ENCODE measurements at regions not wholly inside any gene's neighbourhood (a gene's known extent, or its start where the extent isn't known, plus 50 kb on each side); places are given as distances from the start of the nearest gene placed in this dataset.

DNA sequence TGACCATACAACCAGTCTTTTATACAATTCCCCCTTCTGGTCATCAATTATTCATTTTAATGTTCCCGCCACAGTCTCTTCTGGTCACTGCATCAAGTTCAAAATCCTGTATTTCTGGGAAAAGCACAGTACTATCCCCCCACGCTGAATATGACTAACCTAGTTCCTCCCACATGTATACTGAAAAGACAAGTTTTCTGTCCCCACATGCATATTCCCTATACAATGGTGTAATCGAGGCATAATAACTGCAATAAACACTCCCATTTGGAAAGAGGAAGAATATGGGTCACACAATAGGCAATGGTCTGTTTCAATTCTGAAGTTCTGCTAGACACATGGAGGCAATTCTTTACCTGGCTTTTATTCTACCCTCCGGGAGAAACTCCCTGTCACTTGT lies 344.9 kb downstream of the EFNA5 start:
- no peak for DNase-seq

DNA sequence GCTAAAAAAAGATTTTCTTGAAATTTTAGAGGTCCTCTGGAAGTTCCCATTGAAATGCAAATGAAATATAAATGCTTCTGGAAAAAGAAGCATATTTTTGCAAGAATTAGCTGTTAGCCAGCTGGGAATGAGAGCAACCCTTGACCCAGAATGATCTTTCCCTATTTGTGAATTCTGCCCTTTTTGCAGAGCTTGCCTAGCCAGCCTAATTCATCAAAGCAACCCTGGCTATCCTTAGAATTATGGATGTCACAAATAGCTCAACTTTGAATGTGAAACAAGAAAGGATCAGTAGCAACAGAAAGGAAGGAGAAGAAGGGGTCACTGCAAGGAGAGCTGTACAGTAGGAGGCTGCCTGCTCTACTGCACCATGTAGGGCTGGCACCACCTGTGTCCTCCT lies 345.9 kb downstream of the EFNA5 start:
- no peak for DNase-seq

DNA sequence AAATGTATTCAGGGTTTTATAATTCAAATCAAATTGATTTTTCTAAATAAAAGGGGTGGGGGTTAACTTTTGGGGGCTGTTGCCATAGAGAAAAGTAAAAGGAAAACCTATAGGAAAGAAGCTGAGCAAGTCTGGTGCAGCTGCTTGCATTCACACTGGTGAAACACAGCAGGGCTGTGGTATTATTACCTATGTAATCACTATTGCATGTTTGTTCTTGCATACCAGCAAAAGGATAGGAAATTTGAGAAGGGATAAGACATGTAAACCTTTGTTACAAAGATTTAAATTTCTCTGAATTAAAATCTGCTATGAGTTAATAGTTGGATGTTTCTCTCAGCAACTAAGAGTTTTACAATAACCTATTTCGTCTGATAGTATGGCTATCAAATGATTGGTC lies 346.7 kb downstream of the EFNA5 start:
- no peak for DNase-seq

DNA sequence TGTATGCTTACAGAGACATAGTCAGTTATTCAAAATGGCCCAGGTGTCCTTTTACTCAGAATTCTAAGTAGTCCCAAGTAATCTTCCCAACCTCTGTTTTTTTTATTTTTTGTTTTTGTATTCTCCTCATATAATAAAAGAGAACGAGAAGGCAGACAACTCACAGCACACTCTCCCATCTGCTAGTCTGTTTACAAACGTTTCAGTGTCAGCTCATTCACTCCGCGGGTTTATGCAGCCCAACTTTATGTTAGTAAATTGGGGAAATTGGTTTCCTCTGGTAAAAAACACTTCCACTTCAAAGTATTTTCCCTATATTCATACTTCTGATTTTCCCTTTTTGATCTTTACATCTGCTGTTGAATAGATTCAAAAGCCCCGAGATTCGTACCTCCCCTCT lies 347.2 kb downstream of the EFNA5 start:
- no peak for DNase-seq

DNA sequence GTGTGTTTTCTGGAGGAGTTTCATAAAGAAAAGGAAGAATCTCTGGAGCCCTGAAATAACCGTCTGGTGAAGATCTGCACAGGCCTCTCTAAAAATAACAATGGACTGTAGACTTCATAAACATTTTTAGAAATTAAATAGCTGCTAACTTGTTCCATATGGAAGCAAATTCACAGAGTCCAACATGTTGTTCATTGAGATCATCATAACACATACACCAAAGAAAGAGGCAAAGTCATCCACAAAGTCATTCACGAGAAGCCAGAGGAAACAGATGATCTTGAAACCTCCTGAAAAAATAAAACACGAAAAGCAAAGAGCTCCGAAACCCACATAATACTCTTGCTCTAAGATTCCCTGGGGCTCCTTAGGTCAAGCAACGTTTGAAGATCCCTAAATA lies 347.8 kb downstream of the EFNA5 start:
- DNase-seq, result peak; percentile 42

DNA sequence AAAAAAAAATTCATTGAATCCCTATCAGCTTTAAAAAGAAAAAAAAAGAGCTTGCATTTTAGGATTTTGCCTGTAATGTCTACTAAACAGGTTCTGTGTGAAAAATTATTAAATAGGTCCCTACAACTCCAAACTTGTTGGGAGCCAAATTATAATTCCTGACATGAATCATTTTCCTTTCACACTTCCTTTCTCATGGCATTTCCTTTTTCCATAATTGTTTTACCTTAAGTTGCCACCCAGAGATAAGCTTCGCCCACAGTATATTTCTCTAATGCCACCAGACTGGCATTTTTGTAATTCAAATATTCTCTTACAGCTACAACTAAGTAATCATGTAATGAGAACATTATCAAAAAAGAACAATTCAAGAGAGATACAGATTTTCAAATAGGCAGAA lies 348.8 kb downstream of the EFNA5 start:
- no peak for DNase-seq

DNA sequence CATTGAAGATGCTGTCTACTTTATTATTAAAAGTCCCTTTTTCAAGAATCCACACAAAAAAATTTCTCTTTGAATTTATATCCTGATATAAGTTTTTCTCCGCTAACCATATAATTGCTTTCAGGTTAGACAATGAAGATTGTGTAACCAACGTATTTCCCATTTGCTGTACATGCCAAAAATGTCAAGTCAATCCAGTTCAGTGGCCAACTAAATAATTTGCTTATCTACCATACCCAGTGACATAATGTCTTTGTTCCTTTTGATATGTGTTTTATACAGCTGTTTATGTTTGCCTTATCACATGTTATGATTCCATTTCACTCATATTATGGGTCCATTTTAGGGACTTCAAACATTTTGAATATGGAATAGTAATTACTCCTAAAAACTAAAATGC lies 349.9 kb downstream of the EFNA5 start:
- DNase-seq, result no peak

DNA sequence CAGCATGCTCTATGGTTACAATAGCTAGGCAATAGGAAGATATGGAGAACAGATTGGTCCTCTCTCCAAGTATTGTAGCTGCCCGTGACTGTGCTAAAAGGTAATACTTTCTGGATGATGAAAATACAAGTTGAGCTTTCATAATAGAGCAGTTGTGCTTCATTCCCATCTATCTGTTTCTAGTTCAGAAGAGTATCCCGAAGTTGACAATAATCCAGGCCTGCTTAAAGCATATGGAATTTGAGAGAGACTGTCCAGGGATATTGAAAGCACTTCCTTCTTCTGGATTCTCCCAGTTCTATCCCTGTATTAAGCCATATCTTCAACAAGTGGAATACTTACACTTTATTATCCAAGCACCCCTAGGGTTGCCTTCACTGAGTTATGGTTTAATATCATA lies 350.4 kb downstream of the EFNA5 start:
- DNase-seq, result no peak

DNA sequence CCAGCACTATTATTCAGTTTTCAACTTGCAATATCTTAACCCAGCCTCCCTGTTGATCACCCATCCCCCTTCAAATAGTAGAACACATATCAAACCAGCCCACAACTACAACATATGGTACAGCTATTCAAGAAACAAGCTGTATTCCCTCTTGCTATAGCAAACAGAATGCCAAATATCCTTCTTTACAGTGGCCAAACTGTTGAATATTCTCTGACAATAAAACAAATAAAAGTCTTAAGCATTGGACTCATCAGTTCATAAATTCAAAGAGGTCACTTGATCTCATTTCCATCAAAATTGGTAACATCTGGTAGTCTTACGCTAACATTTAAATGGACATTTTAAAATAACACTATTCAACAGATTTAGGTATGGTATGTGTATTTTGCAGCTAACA lies 350.8 kb downstream of the EFNA5 start:
- DNase-seq, result no peak

DNA sequence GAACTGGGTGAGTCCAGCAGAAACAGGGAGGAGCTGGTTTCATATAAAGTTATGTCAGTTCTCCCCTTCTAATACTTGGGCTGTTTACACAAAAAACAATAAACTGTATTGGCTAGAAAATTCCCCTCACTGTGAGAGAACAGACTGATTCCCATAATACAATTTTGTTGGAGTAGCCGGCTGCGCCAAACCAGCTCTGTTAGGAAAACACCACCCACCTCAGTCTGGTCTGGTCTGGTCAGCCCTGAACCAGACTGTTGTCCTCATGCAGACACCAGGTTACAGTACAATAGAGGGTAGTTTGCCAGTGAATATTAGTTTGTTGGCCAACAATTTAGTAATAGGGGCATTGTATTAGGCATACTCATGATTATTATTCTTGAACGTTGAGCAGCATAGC lies 356.4 kb downstream of the EFNA5 start:
- no peak for DNase-seq

DNA sequence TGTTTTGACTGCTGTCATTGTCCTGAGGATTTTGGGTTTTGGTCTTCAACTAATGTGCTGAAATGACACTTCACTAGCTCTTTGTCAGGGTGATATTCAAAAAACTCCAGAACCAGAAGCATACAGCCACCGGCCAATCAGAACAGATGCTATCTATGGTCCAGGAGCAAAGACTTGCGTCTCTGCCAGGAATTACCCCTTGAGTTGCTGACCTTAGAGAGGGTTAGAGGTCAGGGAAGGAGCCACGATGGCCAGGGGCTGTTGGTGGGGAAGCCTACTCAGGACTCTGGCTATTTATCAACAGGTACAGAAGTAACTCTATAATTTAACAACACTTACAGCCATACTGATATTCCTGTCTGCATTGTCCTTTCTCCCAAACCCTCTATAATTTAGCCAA lies 356.8 kb downstream of the EFNA5 start:
- DNase-seq, result no peak

DNA sequence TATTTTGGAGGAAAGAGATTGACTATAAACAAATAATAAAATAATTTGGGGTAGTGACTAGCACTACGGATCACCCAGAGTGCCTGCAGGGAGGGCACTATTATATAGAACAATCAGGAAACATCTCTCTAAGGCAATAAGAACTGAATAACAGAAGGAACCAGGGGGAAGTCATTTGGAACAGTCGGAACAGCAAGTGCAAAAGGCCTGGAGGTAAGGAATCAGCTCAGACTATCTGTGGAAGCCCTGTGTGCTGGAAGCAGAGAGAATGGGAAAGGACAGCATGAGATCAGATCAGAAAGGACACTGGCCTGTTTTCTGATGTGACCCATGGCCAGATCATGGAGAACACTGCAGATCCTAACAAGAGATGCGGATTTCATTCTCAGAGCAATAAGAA lies 357.6 kb downstream of the EFNA5 start:
- DNase-seq, result no peak

DNA sequence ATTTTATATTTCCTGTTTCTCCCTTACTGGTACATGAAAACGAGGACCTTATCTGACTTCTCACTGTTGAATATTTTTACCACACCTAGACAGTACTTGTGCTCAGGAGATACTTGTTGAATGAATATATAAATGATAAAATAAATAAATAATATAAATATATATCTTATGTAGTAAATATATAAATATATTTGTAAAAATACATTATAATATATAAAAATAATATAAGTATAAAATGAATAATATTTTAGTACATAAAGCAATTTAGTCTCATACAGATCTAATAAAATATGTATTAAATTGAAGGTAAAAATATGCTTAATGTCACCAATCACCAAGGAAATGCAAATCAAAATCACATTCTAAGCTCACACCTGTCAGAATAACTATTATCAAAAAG lies 360.6 kb downstream of the EFNA5 start:
- DNase-seq, result no peak

DNA sequence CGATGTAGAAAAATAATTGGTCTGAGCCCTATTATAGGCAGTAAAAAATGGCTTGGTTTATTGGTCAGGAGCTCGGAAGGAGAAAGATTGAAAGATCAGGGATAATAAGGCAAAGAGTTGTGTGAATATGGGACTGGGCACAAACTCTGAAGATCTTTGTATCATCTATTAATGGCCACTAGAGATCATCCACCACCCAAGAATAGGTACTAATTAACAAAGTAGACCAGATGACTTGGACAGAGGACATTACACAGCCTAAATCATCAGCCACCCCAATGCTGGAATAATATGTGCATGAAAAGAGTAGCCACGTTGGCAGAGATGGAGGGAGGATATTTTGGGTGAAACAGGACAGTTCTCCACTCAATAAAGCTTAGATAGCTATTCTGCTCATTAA lies 364.1 kb downstream of the EFNA5 start:
- DNase-seq, result no peak

DNA sequence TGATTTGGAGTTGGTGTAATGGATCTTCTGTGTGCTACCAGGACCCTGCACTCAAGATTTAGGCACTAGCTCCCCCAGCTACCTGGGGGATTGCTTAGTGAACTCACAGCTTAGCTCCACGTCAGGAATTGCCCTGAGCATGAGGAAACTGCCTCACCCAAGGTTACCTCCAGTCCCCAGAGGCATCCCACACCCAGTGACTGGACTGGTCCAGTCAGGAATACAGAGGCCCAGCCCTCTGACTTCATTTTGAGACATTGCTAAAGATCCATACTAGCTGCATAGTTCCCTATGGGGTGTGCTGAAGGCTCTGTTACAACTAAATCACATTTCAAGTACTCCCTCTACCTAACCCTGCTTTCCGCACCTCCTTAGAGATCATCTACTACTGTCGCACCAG lies 364.7 kb downstream of the EFNA5 start:
- DNase-seq, result no peak

DNA sequence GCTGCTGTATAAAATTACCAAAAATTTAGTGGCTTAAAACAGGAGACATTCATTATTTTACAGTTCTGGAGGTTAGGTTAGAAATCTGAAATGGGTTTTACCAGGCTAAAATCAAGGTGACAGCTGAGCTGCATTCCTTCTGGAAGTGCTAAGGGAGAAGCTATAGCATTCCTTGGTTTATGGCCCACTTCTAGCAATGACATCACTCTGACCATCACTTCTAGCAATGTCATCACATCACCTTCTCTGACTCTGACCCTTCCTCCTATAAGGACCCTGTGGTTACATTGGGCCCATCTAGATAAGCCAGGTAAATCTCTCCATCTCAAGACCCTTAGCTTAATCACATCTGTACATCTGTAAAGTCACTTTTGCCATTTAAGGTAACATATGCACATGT lies 366.1 kb downstream of the EFNA5 start:
- DNase-seq, result no peak

DNA sequence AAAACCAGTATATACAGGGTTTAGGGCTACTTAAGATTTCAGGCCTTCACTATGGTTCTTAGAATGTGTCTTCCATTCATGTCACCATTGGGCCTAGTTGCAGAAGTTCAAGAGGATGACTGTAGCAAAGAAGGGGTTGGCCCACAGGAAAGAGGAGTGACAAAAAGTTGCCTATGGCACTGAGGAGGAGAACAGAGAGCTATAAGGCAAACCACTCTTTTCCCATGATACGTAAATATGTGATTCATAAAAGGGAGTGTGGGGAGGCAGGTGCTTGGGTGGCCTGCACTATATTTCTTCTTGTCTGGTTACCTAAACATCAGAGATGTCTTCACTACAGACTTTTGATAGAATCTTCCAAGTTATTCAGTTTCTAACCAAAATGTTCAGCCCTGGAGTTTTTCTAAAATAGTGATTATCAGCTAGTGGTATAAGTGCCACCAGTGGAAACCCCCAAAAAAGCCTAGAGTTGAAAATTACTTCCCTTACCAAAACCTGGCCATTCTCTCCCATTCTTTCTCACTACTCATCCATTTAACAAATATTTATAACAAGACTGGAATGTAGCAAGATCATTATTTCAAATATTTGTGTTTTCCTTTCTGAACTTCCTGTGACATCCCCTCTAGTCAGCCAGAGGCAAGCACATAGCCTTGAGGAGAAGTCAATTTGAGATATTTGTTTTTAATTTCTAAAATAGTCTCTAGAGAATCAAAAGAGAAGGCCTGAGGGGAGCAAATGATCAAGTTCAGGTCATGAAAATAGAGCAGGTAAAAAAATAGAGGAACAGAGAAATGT lies 367.4 kb downstream of the EFNA5 start:
- DNase-seq, result peak; percentile 28

DNA sequence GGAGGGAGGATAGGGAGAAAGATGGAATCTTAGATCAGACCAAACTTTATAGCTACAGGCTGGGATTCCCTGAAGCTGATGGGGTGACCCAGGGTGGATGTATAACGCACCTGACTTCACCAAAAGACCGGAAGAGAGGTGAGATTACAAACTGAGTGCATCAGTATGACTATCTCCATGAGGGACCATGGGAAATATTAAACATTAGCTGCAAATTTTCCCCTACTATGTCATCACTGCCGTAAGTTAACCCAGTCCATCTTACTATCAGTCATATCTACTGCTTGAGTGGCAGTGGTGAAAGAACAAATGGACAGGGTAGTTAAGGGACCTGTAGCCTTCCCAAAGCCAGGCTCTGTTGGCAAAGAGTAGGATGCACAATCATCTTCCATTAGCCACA lies 368.3 kb downstream of the EFNA5 start:
- DNase-seq, result no peak

DNA sequence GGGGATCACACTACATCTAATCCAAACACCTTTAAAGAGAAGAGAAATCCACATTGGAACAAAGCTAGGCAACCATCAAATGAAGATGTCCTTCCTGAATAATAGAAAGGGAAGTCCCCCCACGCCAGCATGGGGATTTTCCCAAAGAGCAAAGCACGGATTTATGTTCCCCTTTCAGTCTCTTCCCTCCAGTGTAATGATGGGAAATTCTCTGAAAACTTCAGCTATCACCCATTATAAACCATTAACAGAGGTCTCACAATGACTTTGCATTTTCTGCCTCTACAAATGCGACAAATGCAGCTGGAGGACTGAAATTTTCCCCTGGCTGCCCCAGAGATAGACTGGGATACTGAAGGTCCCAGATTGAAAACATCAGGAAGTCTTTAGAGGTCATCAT lies 368.7 kb downstream of the EFNA5 start:
- DNase-seq, result no peak

DNA sequence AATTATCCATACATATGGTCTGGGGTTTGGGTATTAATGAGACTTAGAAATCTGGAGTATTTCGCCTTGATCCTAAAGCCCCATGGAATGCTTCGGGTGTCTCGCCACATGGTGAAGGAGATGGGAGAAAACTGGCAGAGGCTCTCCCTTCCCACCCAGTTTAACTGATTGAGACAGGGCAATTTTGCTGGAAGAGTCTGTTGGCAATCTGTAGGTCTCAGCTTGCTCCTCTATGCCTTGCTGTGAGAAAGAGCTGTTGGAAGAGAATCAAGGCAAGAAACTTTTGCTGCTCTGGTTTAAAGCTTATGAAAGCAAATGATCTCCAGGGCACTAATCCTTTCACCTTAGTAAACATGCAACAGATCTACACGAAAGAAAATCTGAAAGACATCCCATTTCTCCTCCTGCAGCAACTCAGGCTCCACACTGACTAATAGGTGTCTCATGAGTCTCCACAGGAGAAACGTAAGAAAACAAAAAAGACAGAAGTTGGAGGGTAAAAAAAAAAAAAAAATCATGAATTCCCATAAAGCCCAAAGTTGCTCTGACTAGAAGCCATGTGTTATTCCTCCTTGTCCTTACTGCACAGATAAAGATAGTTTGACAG lies 369.9 kb downstream of the EFNA5 start:
- DNase-seq, result no peak

DNA sequence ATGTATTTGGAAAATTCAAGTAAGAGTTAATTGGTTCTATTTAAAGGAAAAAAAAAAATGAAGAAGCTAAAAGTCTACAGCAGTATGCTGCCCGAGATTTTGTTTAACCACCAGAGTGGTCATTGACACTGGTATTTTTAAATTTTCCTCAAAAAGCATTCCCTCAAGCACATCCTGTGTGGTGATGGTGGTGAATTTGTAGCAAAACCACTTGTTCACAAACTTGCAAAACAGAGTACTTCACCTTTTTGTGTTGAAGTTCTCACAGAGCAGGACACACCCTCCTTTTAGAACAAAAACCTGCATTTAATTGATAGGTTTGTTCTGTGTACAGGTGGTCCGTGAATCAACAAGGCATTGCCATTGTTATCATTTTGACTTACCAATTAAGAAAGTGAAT lies 374.2 kb downstream of the EFNA5 start:
- DNase-seq, result no peak

DNA sequence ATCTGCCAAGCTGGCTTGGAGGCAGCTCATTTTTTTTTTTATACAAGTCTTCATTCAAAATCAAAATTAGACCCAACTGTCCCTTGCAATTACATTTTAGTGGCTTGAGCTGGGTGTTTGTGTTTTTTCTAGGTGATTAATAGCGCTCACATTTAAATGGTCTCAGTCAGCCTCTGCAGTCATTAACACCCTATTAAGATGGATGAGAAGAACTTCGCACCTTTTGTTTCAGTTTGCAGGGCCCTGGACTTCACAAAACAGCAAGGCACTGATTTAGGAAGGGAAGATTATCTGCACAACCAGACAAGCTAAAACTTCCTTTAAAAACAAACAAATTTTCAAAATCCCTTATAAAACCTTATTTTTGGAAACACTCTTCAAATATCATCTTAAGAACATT lies 374.8 kb downstream of the EFNA5 start:
- DNase-seq, result no peak

DNA sequence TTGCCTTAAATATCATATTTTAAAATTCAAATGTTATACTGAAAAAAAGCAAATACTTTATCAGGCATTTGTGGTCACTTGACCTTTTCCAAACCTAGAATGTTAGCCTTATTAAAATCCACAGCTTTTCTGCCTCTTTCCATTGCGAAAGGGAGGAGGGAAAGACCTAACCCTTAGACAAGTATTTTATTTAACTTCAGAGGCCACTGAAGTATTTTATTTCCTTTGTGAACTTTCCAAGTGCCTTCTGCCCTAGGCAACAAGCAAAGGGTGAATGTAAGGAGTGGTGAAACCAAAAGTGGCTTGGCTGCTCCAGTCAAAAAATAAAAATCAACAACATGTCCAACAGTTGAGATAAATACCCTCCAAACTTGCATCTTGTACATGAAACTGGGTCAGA lies 376.1 kb downstream of the EFNA5 start:
- no peak for DNase-seq

DNA sequence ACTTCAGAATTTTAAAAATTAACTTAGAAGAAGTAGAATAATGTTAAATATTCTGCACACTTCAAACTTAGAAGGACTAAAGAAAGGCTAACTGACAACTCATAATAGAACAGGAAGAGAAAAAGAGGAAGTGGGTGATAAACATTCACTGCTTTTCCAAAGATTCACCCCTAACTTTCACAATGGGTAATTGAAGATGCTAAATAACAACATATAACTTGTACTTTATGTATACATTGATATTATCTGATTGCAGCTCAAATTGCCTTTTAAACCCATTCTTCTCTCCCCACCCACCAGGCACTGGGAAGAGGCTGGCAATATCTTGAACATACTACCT lies 376.6 kb downstream of the EFNA5 start:
- no peak for DNase-seq

All from fibroblast of skin of back (primary cell).